Testis (tissue), 2 donors: ENCODE measurements at regions not wholly inside any gene's neighbourhood (a gene's known extent, or its start where the extent isn't known, plus 50 kb on each side); places are given as distances from the start of the nearest gene placed in this dataset.

Experiments used
- DNase-seq: peaks from one replicate; pipeline ENCODE4 v3.0.0-alpha.2; 2019
- H3K27ac ChIP-seq, 2 donors: fragments of 200-600 bp; sonication (generic); one replicate each; pipeline ENCODE4 v1.5.1; 2019
- H3K27me3 ChIP-seq: fragments of 200-600 bp; sonication (generic); one replicate; pipeline ENCODE4 v1.5.1; 2019
- H3K36me3 ChIP-seq: fragments of 200-600 bp; sonication (generic); one replicate; pipeline ENCODE4 v1.5.1; 2017; ENCODE audit warnings: low read depth; ENCODE audit errors: missing control alignments
- H3K4me1 ChIP-seq: fragments of 200-600 bp; sonication (generic); one replicate; pipeline ENCODE4 v1.5.1; 2019
- H3K4me3 ChIP-seq, 2 donors: fragments of 200-600 bp; sonication (generic); one replicate each; pipeline ENCODE4 v1.5.1; 2017 to 2019
- H3K9me3 ChIP-seq: fragments of 200-600 bp; sonication (generic); one replicate; pipeline ENCODE4 v1.5.1; 2017
- POLR2A ChIP-seq: fragments of 450-650 bp; IDR thresholded peaks from one replicate; pipeline ENCODE4 v1.6.1; 2017; ENCODE audit warnings: antibody characterized with exemption, mild to moderate bottlenecking, moderate library complexity
- WGBS, 2 donors: methylation state at CpG; one replicate each; pipeline ENCODE4 v1.1.5; 2018; 5-methylcytosine and 5-hydroxymethylcytosine counted together
- intact Hi-C: fragments of 100-400 bp; cut with DNase I; formaldehyde crosslinking; loops from one replicate; pipeline ENCODE4 v1.15.1; 2023; ENCODE audit warnings: low total_unique reads
- TF ChIP-seq, protein P1 (sequence below), 3 experiments: fragments of 450-650 bp in 2 of 3; fragments of 200-600 bp in 1 of 3; sonication (generic) in 1 of 3; IDR thresholded peaks; one replicate each; pipeline ENCODE4 v1.5.1; 2016 to 2019; ENCODE audit warnings: antibody characterized with exemption in 3 of 3, mild to moderate bottlenecking in 2 of 3, moderate library complexity in 1 of 3

DNA sequence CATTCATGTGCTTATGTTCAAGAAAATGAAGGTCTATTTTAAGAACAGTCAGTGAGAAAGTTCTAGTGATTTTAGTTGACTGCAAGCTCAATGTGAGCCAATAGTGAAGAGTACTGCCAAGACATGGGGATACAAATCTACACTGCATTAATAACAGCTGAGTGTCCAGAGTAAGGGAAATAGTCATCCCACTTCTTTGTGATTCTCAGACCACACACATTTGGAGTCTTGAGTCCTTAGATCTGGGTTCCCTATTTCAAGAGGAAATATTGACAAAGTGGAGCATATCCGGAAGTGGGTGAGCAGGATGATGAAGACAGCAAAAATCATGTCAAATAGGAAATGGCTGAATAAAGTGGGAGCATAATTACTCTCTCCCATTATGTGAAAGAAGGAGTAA, 171.1 kb downstream of the LARP7 start:
- intact Hi-C loops, result no loop called here
- no peaks in the 10 kb centered on the region for H3K9me3 ChIP-seq
- WGBS, 2 donors, result 32 to 52% methylated on average over 1 of the region's 1 CpG
- no peak for TF ChIP-seq POLR2A
- TF ChIP-seq, protein P1, sequence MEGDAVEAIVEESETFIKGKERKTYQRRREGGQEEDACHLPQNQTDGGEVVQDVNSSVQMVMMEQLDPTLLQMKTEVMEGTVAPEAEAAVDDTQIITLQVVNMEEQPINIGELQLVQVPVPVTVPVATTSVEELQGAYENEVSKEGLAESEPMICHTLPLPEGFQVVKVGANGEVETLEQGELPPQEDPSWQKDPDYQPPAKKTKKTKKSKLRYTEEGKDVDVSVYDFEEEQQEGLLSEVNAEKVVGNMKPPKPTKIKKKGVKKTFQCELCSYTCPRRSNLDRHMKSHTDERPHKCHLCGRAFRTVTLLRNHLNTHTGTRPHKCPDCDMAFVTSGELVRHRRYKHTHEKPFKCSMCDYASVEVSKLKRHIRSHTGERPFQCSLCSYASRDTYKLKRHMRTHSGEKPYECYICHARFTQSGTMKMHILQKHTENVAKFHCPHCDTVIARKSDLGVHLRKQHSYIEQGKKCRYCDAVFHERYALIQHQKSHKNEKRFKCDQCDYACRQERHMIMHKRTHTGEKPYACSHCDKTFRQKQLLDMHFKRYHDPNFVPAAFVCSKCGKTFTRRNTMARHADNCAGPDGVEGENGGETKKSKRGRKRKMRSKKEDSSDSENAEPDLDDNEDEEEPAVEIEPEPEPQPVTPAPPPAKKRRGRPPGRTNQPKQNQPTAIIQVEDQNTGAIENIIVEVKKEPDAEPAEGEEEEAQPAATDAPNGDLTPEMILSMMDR (IDR thresholded peaks at IDR 0.05), result no peak
- H3K27me3 ChIP-seq, result no peaks in the 10 kb centered on the region
- H3K4me3 ChIP-seq, result no peak overlapping the region
- H3K36me3 ChIP-seq, result no peaks in the 10 kb centered on the region
- peaks cover 6% of the 10 kb centered on the region for H3K4me1 ChIP-seq
- DNase-seq, result no peak
- H3K27ac ChIP-seq, result no peak overlapping the region

GRCh38 chr4:112813790-112814189, 176.8 kb downstream of the LARP7 start:
- 49 to 55% methylated on average over 2 of the region's 2 CpGs for WGBS, 2 donors

DNA sequence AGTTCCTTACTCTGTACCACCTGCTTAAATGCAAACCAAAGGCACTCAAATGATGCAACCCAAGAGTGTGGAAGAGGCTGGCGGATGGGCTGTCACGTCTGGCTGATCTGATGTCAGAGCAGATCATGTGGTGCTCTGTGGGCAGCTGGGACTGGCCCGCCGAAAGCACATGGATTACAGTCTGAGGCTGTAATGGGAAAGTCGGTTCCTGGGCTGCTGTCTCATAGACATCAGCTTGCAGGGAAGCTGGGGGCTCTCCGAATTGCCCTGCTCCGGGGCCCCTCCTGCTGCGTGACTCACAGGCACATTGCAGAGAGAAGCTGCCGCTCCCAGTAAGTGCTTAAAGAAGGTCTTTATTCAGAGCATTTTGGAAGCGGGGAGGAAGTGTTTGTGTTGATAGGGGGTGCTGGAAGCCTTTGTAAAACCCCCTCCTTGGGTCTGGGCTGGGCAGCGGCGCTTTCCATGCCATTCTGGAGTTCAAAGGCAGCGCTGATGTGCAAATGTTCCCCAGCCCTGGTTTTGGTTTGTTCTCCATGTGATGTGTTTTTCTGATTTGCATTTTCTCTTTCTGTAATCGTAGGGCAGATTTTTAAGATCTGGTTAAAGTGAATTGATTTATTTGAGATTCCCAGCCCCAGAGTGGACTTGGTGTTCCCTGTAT, 181.1 kb downstream of the LARP7 start:
- peak; percentile 85 for DNase-seq
- H3K27ac ChIP-seq, result peak overlapping the region; percentile 26 to 62
- H3K4me1 ChIP-seq, result no peaks in the 10 kb centered on the region
- 1 to 4% methylated on average over 11 to 14 of the region's 14 CpGs for WGBS, 2 donors
- peak overlapping the region; percentile 47 to 65 for H3K4me3 ChIP-seq
- TF ChIP-seq POLR2A, result no peak
- TF ChIP-seq, protein P1 (IDR thresholded peaks at IDR 0.05), result no peak
- no peaks in the 10 kb centered on the region for H3K36me3 ChIP-seq
- H3K27me3 ChIP-seq, result no peaks in the 10 kb centered on the region
- no peaks in the 10 kb centered on the region for H3K9me3 ChIP-seq
- intact Hi-C loops, result no loop called here

More at GRCh38 chr4:112813790-112814189, 176.8 kb downstream of the LARP7 start:
- H3K9me3 ChIP-seq, result no peaks in the 10 kb centered on the region
- no peak overlapping the region for H3K4me3 ChIP-seq
- H3K27ac ChIP-seq, result no peak overlapping the region
- TF ChIP-seq, protein P1 (IDR thresholded peaks at IDR 0.05), result no peak
- TF ChIP-seq POLR2A, result no peak
- H3K36me3 ChIP-seq, result no peaks in the 10 kb centered on the region
- DNase-seq, result no peak
- intact Hi-C loops, result no loop called here
- H3K27me3 ChIP-seq, result no peaks in the 10 kb centered on the region
- no peaks in the 10 kb centered on the region for H3K4me1 ChIP-seq

- peak overlapping the region; percentile 26 to 62 for H3K27ac ChIP-seq
- no peaks in the 10 kb centered on the region for H3K36me3 ChIP-seq
- intact Hi-C loops, result no loop called here
- no peaks in the 10 kb centered on the region for H3K4me1 ChIP-seq
- no peak for DNase-seq
- no peaks in the 10 kb centered on the region for H3K27me3 ChIP-seq
- H3K9me3 ChIP-seq, result no peaks in the 10 kb centered on the region
- TF ChIP-seq POLR2A, result no peak
- TF ChIP-seq, protein P1 (IDR thresholded peaks at IDR 0.05), result no peak
- 34% methylated on average over 3 of the region's 3 CpGs for WGBS, 2 donors
- H3K4me3 ChIP-seq, result peak overlapping the region; percentile 47 to 65
Observed at GRCh38 chr4:112818594-112818965, 181.6 kb downstream of the LARP7 start.

DNA sequence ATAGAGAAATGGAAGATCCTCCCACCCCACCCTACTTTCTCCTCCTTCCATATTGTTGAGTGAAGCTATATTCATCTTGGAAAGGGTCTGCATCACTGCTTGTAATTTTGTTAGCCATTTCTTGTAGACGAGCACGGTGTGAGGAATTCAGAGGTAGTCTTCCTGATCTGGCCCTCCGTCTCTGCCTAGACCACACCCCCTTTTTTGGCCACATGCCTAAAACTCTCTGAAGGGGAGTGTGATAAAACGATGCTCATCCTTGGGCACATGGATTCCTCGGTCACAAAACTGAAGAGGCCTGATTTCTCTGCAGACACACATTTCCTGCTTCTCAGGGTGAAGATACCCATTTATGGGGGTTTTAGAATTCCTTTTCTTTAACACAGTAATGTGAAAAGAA, 182.8 kb downstream of the LARP7 start:
- Histone ChIP-seq H3K9me3 (no peaks in the 10 kb centered on the region), H3K27ac (no peak overlapping the region), H3K36me3 (no peaks in the 10 kb centered on the region), H3K27me3 (no peaks in the 10 kb centered on the region), H3K4me3 (no peak overlapping the region), H3K4me1 (no peaks in the 10 kb centered on the region)
- DNase-seq, result no peak
- intact Hi-C loops, result no loop called here
- 29 to 55% methylated on average over 5 of the region's 5 CpGs for WGBS, 2 donors
- no peak for TF ChIP-seq POLR2A
- TF ChIP-seq, protein P1 (IDR thresholded peaks at IDR 0.05), result no peak
